ENCODE measurements at regions not wholly inside any gene's neighbourhood (a gene's known extent, or its start where the extent isn't known, plus 50 kb on each side); places are given as distances from the start of the nearest gene placed in this dataset.

DNA sequence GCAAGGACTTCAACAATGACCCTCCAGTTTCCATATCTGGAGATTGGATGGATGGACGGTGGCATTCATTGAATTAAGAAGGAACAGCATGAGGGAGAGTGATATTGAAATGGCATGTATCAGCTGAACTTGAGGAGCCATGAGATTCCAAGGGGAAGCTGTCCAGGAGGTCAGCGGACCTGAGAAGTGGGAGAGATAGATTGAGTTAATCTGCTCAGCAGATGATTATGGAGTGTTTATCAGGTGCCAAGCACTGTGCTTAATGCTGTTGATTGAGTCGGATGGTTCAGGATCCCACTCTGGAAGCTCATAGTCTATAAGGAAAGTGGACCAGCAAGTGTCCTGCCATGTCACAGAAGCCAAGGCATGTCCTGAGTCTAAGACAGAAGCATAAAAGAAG lies 581.3 kb downstream of the INSC start:
- H3K4me3 ChIP-seq: no peak overlapping the region
- H2AFZ ChIP-seq: no peak overlapping the region
- no peaks in the 10 kb centered on the region for H3K9me2 ChIP-seq (replicated peaks; ENCODE audit: insufficient read depth)
- H3K4me2 ChIP-seq: no peak overlapping the region
- no peak for DNase-seq (ENCODE audit: low spot score)
- no peaks in the 10 kb centered on the region for H3K36me3 ChIP-seq (replicated peaks; ENCODE audit: insufficient read depth, low read depth)
- no peaks in the 10 kb centered on the region for H3K9me3 ChIP-seq (ENCODE audit: low read depth)
- no peaks in the 10 kb centered on the region for H4K20me1 ChIP-seq (ENCODE audit: insufficient read depth, poor library complexity, severe bottlenecking)
- no peak overlapping the region for H3K27ac ChIP-seq
- H3K79me2 ChIP-seq: no peaks in the 10 kb centered on the region
- TF ChIP-seq EZH2phosphoT487 (IDR thresholded peaks at IDR 0.05; ENCODE audit: low read depth, severe bottlenecking, unreplicated experiment): no peak
- TF ChIP-seq, protein P1, sequence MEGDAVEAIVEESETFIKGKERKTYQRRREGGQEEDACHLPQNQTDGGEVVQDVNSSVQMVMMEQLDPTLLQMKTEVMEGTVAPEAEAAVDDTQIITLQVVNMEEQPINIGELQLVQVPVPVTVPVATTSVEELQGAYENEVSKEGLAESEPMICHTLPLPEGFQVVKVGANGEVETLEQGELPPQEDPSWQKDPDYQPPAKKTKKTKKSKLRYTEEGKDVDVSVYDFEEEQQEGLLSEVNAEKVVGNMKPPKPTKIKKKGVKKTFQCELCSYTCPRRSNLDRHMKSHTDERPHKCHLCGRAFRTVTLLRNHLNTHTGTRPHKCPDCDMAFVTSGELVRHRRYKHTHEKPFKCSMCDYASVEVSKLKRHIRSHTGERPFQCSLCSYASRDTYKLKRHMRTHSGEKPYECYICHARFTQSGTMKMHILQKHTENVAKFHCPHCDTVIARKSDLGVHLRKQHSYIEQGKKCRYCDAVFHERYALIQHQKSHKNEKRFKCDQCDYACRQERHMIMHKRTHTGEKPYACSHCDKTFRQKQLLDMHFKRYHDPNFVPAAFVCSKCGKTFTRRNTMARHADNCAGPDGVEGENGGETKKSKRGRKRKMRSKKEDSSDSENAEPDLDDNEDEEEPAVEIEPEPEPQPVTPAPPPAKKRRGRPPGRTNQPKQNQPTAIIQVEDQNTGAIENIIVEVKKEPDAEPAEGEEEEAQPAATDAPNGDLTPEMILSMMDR (IDR thresholded peaks at IDR 0.05; ENCODE audit: poor library complexity): no peak
- 81% methylated on average over 3 of the region's 3 CpGs for WGBS (ENCODE audit: low lambda C conversion rate, missing lambda C conversion rate)
- H3K4me1 ChIP-seq (ENCODE audit: insufficient read depth): no peaks in the 10 kb centered on the region
- H3K27me3 ChIP-seq: no peaks in the 10 kb centered on the region

DNA sequence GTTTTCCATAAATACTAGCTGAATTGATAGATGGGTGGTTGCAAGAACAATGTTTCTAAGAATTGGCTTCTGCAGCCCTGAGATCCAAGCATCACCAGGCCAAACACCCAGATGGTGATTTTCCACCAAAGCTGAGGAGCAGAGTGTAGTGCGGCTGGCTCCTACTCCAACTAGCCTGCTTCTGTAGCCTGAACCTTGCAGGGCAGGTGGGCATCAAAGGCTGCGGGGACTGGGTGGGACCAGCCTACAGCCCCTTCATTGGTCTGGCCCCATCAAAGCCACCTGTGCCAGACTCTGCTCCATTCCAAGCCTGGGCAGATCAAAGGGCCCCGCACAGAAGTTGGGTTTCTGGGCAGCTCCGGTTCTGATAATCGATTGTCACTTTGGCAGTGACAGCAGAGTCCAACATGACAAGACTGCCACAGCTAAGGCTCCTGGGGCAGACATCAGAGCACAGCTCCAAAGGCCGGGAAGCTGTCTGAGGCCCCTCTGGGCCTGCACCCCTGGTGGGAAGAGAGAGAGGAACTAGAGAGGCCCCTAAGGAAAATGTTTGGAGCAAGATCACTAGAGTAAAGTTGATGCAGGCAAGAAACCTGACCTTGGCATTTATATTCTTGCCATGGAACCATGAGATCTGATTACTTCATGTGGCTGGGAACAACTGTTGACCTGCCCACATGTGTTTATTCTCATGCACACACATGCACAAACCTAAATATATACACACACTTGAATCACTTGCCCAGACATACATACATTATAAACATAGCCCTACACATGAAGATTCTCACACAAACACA lies 582.9 kb downstream of the INSC start:
- Histone ChIP-seq H3K27ac (no peak overlapping the region), H3K36me3 (replicated peaks; ENCODE audit: insufficient read depth, low read depth) (no peaks in the 10 kb centered on the region), H2AFZ (no peak overlapping the region), H4K20me1 (ENCODE audit: insufficient read depth, poor library complexity, severe bottlenecking) (no peaks in the 10 kb centered on the region), H3K4me3 (no peak overlapping the region), H3K27me3 (no peaks in the 10 kb centered on the region), H3K4me2 (no peak overlapping the region), H3K4me1 (ENCODE audit: insufficient read depth) (no peaks in the 10 kb centered on the region), H3K79me2 (no peaks in the 10 kb centered on the region), H3K9me3 (ENCODE audit: low read depth) (no peaks in the 10 kb centered on the region), H3K9me2 (replicated peaks; ENCODE audit: insufficient read depth) (no peaks in the 10 kb centered on the region)
- WGBS (ENCODE audit: low lambda C conversion rate, missing lambda C conversion rate): 92% methylated on average over 6 of the region's 6 CpGs
- DNase-seq (ENCODE audit: low spot score): no peak
- TF ChIP-seq EZH2phosphoT487 (IDR thresholded peaks at IDR 0.05; ENCODE audit: low read depth, severe bottlenecking, unreplicated experiment) (no peak), EZH2 (IDR thresholded peaks at IDR 0.05; ENCODE audit: borderline replicate concordance) (no peak)
- TF ChIP-seq, protein P1 (IDR thresholded peaks at IDR 0.05; ENCODE audit: poor library complexity): no peak

DNA sequence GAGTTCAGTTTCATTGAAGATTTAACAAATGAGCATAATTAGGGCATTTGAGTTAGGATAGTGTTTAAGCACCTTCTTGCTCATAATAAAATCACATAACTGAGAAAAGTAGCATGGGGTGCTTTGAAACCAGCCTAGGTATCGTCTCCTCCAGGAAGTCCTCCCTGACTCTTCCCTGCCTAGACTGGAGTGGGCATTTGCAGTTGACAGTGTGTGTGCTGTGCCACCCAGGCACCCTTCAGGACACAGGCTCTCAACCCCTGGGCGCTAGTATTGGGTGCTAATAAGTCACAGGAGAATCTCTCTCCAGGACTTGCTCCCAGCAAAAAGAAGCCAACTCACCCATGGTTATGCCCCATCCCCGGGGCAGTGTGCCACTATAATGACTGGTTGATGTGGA lies 584.1 kb downstream of the INSC start:
- TF ChIP-seq EZH2phosphoT487 (IDR thresholded peaks at IDR 0.05; ENCODE audit: low read depth, severe bottlenecking, unreplicated experiment): no peak
- TF ChIP-seq, protein P1 (IDR thresholded peaks at IDR 0.05; ENCODE audit: poor library complexity): no peak
- TF ChIP-seq EZH2 (IDR thresholded peaks at IDR 0.05; ENCODE audit: borderline replicate concordance): no peak
- no peaks in the 10 kb centered on the region for H4K20me1 ChIP-seq (ENCODE audit: insufficient read depth, poor library complexity, severe bottlenecking)
- no peak overlapping the region for H3K4me3 ChIP-seq
- no peaks in the 10 kb centered on the region for H3K27me3 ChIP-seq
- no peak overlapping the region for H3K27ac ChIP-seq
- no peaks in the 10 kb centered on the region for H3K9me2 ChIP-seq (replicated peaks; ENCODE audit: insufficient read depth)
- no peaks in the 10 kb centered on the region for H3K4me1 ChIP-seq (ENCODE audit: insufficient read depth)
- DNase-seq (ENCODE audit: low spot score): no peak
- H3K36me3 ChIP-seq (replicated peaks; ENCODE audit: insufficient read depth, low read depth): no peaks in the 10 kb centered on the region
- 88% methylated on average over 3 of the region's 3 CpGs for WGBS (ENCODE audit: low lambda C conversion rate, missing lambda C conversion rate)
- no peaks in the 10 kb centered on the region for H3K9me3 ChIP-seq (ENCODE audit: low read depth)
- no peak overlapping the region for H3K4me2 ChIP-seq
- no peak overlapping the region for H2AFZ ChIP-seq
- H3K79me2 ChIP-seq: no peaks in the 10 kb centered on the region
